ENCODE measurements at regions not wholly inside any gene's neighbourhood (a gene's known extent, or its start where the extent isn't known, plus 50 kb on each side); places are given as distances from the start of the nearest gene placed in this dataset.
"Not testable (repeated sequence)": the region's sequence is repeated elsewhere in the genome, so short reads cannot be mapped to it uniquely, and the experiment has no call there.

GRCh38 chr4:17064959-17065358 is 166.5 kb upstream of the LDB2 start:
- no peak for ATAC-seq

DNA sequence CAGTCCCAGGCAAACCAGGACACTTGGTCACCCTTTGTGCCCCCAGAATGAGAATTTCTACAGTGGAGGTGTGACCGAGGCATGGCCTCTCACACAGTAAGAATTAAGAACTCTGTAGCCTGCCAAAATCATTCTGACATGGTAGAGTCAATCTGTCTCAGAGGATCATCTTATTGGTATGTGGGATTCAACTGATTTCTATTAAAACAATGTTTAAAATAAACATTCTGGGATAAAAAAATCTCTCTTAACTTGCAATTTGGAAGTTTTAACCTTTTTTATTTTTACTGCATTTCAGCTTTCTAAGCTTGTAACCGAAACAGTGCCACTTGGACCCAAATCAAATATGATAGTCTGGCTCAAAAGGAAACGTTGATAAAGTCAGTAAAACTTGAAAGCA is 165.4 kb upstream of the LDB2 start:
- DNase-seq: no peak

More at GRCh38 chr4:17064959-17065358, 166.5 kb upstream of the LDB2 start:
- DNase-seq: no peak

GRCh38 chr4:17060230-17060629 is 161.8 kb upstream of the LDB2 start:
- ATAC-seq (no peak), DNase-seq (no peak)

More for the DNA sequence above, 165.4 kb upstream of the LDB2 start:
- no peak for ATAC-seq

DNA sequence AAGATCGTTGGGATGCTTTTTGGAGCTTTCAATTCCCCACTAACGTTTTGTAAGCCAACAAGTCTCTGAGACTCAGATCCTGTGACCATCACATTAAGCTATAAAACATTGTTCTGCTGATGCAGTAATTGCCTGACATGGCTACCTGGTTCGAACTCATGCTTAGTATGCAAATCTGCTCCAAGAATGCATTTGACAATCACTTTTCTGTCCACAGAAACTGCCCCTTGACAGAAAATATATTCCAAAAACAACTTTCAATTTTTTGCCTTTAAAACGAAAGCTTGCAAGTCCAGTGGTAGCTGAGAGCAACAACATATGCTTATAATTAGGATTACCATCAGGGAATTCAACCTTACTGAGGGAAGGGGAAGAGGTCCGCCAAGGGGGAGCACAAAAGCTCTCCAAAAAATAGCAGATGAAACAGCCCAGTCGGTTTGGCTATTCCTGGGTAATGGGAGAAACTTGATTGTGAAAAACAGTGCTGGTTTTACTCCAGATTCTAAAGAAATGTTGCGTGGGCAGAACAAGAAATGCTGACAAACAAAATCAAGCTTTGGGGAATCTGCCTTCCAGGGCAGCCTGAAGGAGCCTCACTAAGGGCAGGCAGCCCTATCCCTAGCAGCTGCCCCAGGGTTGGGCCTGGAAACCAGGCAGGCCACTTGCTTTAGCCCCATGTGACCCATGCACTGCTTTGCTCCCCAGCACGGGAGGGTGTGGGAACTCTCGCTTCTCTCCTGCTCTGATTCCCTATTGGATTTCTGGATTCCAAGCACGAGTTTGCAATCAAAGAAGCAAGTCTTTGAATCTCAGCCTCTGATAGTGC is 160.7 kb upstream of the LDB2 start:
- no peak for DNase-seq

GRCh38 chr4:17058536-17058915 is 160.1 kb upstream of the LDB2 start:
- ATAC-seq (no peak), DNase-seq (no peak)

More for the DNA sequence above, 160.7 kb upstream of the LDB2 start:
- no peak for ATAC-seq

GRCh38 chr4:17057035-17057434 is 158.6 kb upstream of the LDB2 start:
- no peak for DNase-seq
- no peak for ATAC-seq

DNA sequence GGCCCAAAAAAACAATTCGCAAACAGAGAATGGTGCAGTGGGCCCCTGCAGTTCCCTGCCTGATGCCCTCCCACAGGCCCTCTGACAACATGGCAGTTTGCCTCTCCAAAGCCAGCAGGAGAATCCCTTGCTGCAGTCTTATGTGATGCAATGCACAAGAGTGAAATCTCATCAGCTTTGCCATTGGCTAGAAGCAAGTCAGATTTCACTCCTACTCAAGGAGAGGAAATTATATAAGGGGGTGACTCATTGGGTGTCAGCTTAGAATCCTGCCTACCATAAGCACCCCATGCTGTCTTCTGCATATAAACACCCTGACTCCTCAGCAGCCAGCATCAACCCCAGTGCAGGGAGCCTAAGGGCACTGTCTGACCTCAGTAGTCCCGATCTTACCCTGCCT is 157.3 kb upstream of the LDB2 start:
- ATAC-seq (no peak), DNase-seq (no peak)

- peak; percentile 36 for ATAC-seq
- DNase-seq: no peak
Observed at GRCh38 chr4:17045866-17046265, 147.4 kb upstream of the LDB2 start.

DNA sequence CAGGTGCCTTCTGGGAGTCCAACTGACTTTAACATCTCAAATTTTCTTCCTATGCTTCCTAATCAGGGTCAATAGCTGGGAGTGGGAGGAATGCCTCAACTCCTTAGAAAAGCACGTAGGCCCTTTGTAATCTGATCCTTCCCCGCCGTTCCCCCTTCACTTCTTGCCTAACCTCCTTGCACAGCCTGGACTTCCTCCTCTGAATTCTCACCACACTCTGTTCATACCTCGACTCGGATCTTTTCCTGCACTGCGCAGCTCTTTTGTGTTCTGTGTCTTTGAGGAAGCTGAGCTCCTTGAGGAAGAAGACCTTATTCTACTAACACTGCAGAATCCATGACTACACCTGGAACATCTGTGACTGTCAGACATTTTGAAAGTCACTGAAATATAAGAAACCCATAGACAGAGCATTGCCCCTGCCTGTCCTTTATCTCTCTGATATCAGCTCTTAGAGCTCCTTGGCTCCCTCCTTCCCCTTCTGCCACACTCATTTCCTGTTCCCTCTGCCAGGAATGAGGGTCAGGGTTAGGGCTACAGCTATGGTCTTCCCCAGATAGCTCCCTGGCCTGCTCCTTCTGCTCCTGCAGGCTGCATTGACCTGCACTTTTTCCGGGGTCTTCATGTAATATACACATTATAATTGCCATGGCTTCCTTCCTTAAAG is 140.2 kb upstream of the LDB2 start:
- no peak for ATAC-seq

GRCh38 chr4:17033768-17034181 is 135.3 kb upstream of the LDB2 start:
- ATAC-seq: no peak
- DNase-seq: no peak

More for the DNA sequence above, 140.2 kb upstream of the LDB2 start:
- no peak for DNase-seq

DNA sequence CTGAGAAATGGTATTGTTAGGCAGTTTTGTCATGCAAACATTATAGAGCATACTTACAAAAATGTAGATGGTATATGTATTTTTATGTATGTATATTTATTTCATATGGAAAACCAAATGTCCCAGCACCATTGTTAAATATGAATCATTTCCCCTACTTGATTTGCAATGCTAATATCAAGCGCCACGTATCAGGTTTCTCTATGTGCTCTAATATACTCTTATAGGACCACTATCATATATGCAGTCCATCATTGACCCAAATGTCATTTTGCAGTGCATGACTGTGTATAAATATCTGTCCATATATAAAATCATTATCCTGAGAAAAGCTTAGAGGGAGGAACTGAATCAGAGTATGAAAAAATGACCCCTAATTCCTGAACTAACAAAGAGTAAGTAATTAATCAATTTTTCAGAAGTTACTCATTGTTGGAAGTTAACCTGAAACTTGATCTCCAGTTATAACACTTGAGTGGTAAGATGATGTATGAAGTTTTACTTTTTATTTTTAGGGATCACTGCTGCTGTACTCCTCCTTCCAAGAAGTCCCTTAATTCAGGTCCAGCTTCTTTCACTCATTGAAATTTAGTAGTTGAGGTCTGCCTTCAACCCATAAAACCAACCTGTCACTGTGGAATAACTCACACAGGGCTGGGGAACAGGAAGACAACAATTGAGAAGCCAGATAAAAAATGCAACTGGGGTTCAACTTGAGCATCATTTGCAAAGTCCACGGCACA is 134.8 kb upstream of the LDB2 start:
- no peak for DNase-seq
- no peak for ATAC-seq

DNA sequence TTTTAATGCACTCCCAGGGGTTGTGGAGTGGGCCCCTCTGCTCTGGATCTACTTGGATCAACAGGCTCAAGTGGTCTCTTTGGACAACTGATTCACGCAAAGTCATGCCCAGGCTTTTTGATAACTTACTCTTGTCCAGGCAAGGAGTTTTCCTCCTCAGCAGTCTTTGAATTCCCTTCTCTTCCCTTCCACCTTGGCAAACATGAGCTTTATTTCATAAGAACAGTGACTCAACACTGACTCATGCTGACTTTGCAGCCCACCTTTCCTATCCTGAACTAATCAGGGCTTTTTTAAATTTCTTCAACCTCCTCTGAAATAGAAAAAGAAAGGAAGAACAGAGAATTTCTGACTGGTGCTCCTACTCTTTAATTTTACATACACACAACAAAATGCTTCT is 132.1 kb upstream of the LDB2 start:
- DNase-seq (no peak), ATAC-seq (no peak)

DNA sequence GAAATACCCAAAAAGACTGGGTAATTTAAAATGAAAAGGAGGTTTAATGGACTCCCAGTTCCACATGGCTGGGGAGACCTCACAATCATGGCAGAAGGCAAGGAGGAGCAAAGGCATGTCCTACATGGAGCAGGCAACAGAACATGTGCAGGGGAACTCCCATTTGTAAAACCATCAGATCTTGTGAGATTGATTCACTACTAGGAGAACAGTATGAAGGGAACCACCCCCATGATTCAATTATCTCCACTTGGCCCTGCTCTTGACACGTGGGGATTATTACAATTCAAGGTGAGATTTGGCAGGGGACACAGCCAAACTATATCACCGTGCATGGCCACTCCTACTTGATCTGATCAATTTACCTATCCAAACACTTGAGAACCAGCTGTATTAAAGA is 131.5 kb upstream of the LDB2 start:
- DNase-seq (no peak), ATAC-seq (no peak)

DNA sequence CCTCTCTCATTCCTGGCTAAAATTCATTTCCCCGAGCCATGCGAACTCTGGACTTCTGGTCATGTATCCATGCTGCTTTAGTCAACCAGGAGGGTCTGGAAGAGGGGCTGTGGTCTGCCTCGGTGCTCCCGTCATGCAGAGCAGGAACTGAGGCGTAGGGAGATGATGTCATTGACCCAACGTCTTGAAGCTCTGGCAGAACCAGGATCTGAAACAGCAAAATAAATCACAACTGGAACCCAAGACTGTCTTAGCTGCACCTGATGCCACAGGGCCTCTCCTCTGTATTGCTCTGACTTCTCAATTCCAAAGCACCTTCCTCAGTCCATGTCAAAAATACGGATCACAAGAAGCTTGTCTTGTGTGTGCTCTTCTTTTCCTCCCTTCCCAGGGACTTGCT is 131.0 kb upstream of the LDB2 start:
- ATAC-seq: no peak

DNA sequence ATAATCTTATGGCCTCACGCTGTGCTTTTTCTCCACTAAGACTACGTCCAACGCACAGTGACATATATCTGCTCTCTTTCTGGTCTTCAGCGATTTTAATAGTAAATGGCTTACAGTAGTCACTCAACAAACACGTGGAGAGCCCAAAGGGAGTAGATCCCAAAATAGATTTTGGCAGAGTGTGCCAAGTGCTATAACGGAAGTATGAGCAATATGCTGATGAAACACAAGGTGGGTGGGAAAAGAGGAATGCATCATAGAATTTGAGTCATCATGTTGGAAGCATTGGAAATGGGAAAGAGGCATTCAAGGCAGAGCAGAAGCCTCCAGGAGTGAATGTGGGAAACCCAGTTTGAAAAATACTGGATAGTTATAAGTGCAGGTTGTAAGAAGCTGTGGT is 129.1 kb upstream of the LDB2 start:
- ATAC-seq: no peak

More for the DNA sequence above, 131.0 kb upstream of the LDB2 start:
- DNase-seq: no peak

GRCh38 chr4:17024425-17024824 is 126.0 kb upstream of the LDB2 start:
- DNase-seq: no peak
- no peak for ATAC-seq

More for the DNA sequence above, 129.1 kb upstream of the LDB2 start:
- no peak for DNase-seq

DNA sequence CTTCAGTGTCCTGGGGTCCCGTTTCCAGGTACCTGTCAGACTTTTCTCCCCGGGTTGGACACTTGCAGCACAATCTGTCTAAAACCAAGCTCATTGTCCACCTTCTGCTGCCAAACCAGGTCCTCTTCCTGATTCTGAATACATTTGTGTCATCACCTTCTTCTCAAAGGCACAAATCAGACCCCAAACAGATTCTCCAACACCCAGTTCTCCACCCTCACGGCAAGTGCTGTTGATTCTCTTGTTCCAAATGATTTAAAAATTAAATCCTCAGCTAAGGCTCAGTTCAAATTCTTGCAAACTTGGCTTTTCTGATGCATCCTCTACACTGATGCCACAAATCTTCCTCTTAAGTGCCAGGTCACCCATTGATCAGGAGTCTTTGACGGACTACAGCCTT is 122.5 kb upstream of the LDB2 start:
- ATAC-seq: no peak
- no peak for DNase-seq

- DNase-seq (no peak), ATAC-seq (no peak)
Observed at GRCh38 chr4:17020451-17020850, 122.0 kb upstream of the LDB2 start.

DNA sequence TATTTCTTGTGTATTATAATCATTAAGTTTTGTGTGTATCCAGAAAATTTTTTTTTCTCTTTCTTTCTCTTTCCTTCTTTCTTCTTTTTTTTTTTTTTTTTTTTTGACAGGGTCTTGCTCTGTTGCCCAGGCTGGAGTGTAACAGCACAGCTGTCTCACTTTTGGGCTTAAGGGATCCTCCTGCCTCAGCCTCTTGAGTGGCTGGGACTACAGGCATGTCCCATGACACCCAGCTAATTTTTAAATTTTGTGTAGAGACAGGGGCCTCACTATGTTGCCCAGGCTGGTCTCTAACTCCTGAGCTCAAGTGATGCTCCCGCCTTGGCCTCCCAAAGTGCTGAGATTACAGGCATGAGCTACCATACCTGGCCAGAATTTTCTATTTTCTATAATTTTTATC is 120.2 kb upstream of the LDB2 start:
- not testable (repeated sequence) for ATAC-seq, DNase-seq

- DNase-seq (no peak), ATAC-seq (no peak)
Observed at GRCh38 chr4:17018013-17018412, 119.6 kb upstream of the LDB2 start.

DNA sequence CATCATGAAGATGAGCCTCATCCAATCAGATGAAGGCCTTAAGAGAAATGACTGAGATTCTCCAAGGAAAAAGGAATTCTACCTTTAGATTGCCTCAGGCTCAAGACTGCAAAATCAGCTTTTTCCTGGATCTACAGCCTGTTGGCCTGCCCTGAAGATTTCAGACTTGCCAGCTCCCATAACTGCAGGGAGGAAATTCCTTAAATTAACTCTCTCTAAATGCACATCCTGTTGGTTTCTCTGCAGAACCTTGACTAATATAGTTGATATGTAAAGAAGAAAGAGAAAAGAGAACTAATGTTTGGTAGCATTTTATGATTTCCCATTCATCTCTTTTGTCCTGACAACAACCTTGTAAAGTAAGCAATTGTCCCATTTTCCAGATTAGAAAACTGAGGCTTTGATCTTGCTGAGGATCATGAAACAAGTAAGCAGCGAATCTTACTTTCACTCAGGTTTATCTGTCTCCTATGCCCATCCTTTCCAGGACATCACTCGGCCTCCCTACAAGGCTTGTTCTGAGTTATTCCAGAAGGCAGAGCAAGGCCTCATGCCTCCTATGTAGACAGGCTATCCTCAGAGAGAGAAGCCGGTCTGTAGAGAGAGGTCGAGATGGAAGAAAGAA is 115.0 kb upstream of the LDB2 start:
- DNase-seq (no peak), ATAC-seq (no peak)

DNA sequence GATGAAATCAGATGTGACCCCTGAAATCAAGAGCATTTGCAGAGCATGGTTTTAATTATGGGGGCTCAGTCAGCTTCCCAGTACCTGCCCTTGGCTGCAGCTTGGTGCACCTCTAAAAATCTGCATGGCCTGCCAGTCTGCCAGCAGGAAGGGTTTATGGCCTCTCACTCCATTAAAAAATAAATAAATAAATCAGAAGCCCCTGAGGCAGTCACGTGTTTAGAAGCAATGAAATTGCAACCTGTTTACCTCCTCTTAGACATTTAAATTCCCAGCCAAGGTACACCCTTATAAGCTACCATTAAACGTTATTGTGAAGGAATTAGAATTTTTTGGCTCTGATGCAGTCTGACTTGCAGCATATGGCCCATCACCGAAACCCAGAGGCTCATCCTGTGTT is 114.0 kb upstream of the LDB2 start:
- DNase-seq: no peak
- ATAC-seq: no peak

All from stimulated activated naive CD8-positive, alpha-beta T cell treated with anti-CD3 and anti-CD28 coated beads, Interleukin-15, Interleukin-2, amounts not matched to agents 100 U/mL and 50 U/mL, for 24 hours (primary cell).